NCI-H2227 (cell line): ENCODE measurements at regions not wholly inside any gene's neighbourhood (a gene's known extent, or its start where the extent isn't known, plus 50 kb on each side); places are given as distances from the start of the nearest gene placed in this dataset.
A peak's percentile ranks its signal among the peaks of the same experiment; 100 is the strongest.
"Not testable (repeated sequence)": the region's sequence is repeated elsewhere in the genome, so short reads cannot be mapped to it uniquely, and the experiment has no call there.

Experiments used
- DNase-seq: peaks from one replicate; lab custom pipeline; 2025; ENCODE audit not compliant: unreplicated experiment; lab: John Stamatoyannopoulos, UW

GRCh38 chrX:27404366-27404765 lies 58.8 kb downstream of the PPP4R3C start:
- no peak for DNase-seq

- no peak for DNase-seq
Measured at GRCh38 chrX:27399146-27399456, 64.0 kb downstream of the PPP4R3C start.

DNA sequence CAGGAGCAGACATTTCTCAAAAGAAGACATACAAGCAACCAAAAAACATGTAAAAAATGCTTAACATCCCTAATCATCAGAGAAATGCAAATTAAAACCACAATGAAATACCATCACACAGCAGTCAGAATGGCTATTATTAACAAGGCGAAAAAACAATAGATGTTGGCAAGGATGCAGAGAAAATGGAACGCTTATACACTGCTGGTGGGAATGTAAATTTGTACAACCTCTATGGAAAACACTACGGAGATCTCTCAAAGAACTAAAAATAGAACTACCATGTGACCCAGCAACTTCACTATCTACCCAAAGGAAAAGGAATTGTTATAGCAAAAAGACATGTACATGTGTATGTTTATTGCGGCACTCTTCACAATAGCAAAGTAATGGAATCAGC lies 71.5 kb downstream of the PPP4R3C start:
- DNase-seq = no peak

GRCh38 chrX:27381419-27381818 lies 81.7 kb downstream of the PPP4R3C start:
- DNase-seq = no peak

DNA sequence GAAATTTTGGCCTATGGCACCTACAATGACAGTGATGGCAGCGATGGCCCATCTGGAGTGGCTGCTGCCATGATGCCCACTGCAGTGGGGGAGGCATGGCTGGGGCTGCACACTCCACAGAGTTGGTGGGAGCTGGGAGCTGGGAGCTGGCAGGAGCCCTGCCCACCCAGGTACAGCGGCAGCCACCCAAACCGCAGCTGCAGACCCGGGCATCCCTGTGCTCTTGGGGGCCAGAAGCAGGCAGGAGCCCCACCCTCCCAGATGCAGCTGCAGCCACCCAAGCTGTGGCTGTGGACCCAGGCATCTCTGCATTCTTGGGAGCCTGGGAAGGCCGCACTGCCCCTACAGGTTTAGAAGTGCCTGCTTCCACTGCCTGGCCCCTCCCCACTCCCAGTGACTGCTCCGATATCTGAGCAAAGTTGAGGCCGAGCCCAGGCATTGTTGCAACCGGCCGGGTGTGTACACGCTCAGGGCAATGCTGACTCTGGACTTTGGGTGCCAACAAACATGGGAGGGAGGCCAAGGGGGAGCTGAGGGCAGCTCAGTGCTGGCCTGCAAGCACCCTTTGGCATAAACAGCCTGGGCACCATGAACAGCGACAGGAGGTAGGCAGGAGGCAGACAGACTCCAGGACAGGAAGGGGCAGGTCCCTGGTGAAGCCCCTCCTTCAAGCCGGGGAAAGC lies 82.8 kb downstream of the PPP4R3C start:
- DNase-seq = peak; percentile 34

DNA sequence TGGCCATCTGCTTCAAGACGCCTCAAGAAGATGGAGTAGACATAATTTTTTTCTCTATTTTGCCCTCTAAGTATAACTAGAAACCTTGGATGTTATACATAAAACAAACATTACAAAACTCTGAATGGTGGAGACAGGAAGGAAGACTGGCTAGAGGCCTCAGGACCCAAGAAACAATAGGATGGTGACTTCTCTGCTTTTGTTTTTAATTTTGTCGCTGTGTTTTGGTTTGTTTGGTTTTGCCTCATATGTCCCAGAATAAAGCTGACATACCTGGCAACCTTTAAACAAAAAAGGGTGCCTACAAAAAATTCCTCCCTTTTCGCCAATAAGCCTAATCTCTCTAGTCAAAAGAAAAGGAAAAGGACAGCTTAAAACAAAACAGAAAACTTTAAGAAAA lies 109.1 kb downstream of the PPP4R3C start:
- no peak for DNase-seq

DNA sequence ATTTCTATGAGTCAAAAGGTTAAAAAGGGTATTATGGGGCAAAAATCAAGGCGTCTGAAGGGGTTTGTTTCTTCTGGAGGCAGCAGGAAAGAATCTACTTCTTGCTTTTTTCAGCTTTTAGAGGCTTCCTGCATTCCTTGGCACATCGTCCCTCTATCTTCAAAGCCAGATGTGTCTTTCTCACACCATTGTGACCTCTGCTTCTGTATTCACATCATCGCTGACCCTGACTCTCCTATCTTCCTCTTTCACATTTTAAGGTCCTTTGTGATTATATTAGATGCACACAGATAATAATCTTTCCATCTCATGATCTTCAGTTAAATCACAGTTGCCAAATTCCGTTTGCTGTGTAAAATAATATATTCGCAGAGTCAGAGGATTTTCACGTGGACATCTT lies 112.7 kb downstream of the PPP4R3C start:
- DNase-seq = no peak

DNA sequence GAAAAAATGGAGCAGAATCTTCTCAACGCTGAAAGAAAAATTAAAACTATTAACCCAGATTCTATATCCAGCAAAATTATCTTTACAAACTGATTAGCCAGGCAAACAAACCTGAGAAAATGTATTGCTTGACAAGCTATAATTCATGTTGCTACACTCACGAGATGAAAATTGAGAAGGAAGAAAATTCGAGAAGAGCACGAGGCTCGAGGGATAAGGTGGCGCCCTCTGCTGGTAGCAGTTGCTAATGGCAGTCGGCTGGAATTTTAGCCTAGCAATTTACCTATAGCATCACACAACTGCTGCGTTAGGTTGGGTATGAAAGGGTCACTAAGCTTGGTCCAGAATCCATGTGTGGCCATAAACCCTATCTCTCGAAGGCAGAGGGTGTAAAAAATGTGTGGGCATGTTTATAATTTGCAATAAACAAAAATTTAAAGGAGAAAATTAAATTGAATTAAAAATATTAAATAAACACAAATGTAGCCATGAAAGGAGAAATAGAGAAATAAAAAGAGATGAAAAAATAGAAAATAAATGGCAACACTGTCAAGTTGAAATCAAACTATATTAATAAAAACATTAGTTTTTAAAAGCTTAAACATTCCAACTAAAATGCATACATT lies 126.6 kb downstream of the PPP4R3C start:
- DNase-seq = peak; percentile 24

GRCh38 chrX:27321632-27322031 lies 141.5 kb downstream of the PPP4R3C start:
- DNase-seq = no peak

DNA sequence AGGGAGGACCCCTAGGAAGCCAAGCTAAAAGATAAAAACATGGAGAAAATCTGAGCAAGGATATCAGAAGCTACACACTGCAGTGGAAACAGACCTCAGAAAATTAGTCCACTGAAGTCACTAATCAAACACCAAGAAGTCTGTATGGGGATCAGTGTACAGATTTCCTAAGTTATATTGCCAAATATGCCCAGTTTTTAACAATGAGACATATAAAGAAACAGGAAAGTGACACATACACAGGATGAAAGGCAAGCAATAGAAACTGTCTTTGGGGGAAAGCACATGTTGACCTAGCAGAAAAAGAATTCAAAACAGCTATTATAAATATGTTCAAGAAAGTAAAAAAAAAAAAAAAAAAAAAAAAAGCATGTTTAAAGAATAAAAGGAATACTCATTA lies 153.7 kb downstream of the PPP4R3C start:
- DNase-seq = no peak

GRCh38 chrX:27307546-27307945 lies 155.6 kb downstream of the PPP4R3C start:
- DNase-seq = no peak

DNA sequence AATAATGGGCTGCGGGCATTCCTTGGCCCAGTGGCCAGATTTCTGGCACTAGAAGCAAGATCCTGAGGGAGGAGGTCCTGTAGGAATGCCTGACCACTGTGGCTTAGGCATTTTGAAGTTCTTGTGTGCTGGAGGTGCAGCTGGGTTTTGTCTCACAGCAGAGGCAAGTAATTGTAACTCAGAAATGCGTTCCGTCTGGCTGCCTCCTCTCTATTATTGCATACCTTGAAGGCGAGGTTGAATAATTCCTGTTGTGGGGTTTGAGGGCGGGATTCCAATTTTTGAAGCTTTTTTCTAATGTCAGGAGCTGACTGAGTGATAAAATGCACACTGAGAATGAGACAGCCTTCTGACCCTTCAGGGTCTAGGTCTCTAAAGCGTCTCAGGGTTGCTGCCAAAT lies 170.6 kb downstream of the PPP4R3C start:
- not testable (repeated sequence) for DNase-seq

DNA sequence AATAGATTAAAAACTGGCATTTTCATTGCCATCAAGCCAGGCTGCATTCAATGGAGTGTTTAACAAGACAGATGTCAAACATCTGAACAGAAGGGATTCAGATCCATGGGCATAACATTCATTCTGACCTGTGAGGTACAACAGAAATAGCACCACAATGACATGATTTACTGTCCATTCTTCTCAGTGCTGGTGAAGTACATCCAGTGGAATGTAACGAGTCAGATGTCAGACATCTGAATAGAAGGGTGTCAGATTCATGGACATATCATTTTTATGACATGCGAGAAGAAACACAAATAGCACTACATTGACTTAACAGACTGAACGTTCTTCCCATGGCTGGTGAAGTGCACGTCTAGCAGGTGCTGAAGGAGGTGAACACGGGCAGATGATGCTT lies 186.4 kb downstream of the PPP4R3C start:
- no peak for DNase-seq

DNA sequence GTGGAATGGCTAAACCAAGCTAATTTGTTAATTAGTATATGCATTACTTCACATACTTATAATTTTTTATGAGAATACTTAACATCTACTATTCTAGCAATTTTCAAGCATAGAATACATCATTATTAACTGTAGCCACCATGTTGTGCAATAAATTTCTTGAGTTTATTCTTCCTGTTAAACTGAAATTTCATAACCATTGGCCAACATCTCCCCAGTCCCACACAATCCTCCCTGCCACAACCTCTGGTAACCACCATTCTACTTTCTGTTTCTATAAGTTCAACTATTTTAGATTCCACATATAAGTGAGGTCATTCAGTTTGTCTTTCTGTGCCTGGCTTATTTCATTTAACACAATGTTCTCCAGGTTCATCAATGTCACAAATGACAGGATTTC lies 208.5 kb downstream of the PPP4R3C start:
- DNase-seq = no peak

GRCh38 chrX:27251369-27251768 lies 211.8 kb downstream of the PPP4R3C start:
- DNase-seq = no peak

GRCh38 chrX:27242581-27242980 lies 220.6 kb downstream of the PPP4R3C start:
- DNase-seq = no peak

DNA sequence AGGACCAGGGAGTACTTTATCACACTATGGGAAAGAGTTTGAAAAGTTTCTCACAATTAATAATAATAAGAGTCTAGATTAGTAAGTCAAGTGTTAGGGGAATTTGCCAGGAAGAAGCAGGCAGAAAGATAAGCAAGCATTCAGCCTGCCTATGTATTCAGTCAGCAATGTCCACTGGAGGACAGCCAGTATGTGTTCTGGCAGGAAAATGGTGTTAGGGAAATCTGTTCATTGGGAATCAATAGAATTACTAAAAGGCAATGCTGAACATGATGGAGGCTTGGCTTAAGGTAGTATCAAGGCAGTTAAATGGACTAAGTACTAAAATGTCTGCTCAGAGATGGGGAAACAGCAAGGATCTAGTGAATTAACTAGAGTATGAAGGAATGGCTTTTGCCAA lies 221.2 kb downstream of the PPP4R3C start:
- no peak for DNase-seq

DNA sequence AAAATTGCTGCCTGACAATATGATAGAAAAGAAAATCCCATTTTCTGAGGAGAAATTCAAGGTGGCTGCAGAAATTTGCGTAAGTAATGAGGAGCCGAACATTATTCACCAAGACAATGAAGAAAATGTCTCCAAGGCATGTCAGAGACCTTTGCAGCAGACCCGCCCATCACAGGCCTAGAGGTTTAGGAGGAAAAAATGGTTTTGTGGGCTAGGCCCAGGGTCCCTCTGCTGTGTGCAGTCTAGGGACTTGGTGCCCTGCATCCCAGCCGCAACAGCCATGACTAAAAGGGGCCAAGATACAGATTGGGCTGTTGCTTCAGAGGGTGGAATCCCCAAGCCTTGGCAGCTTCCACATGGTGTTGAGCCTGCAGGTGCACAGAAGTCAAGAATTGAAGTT lies 223.1 kb downstream of the PPP4R3C start:
- DNase-seq = not testable (repeated sequence)

DNA sequence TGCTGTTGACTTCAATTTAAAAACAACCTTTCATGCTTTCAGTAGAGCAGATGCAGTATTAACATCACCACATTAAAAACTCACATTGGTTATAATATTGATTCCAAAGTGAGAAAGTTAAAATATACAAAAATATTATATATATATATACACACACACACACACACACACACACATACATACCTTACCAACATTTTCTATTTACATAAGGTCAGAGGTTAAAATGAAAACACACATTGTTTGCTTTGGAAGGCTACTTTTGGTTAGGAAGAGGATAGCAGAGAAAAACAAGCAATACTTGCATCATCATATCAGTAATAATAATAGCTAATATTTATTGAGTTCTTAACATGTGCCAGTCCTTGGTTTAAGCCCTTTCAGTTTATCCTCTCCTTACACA lies 226.5 kb downstream of the PPP4R3C start:
- DNase-seq = no peak

DNA sequence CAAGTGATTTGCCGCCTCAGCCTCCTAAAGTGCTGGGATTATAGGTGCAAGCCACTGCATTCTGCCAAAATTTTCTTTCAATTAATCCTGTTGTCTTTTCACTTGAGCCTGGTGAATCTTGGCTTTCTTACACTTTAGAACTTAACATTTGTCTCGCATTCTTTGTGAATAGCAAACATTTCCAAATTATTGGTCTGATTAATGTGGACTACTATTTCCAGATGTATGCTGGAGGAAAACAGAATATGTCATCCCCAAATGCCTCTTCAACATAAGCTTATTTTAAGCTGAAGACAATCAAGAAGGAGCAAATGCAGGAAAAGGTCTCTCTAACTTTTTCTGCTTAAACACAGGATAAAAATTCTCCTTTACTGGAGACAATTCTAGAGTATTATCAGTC lies 233.4 kb downstream of the PPP4R3C start:
- no peak for DNase-seq

DNA sequence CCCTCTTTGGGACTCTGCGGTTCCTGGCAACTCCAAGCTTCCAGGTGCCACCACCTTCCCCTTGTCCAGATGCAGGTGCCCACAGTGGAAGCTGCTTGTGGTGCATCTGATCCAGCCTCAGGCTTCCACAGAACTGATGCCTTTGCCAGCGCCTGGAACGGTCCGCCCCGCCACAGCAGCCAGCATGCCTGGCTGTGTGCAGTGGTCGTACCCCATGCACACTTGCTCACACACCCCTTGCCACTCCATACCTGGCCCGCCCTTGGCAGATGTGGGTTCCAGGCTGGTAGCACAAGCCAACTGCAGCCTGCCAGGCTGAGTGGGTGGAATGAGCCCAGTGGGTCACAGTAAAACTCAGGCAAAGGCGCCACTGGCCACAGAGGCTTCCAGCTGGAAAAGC lies 240.5 kb downstream of the PPP4R3C start:
- no peak for DNase-seq

- peak; percentile 4 for DNase-seq
Measured at GRCh38 chrX:27186671-27187070, 276.5 kb downstream of the PPP4R3C start.

GRCh38 chrX:27163236-27163635 lies 299.9 kb downstream of the PPP4R3C start:
- DNase-seq = no peak
